ENCODE measurements at regions not wholly inside any gene's neighbourhood (a gene's known extent, or its start where the extent isn't known, plus 50 kb on each side); places are given as distances from the start of the nearest gene placed in this dataset.

- ChIA-PET CTCF (interaction anchor here (1.5 kb wide), 1 partner anchor 79 kb away, joined by 4 read pairs; no protein-coding TSS in a partner anchor), POLR2A (no interaction called here)
- TF ChIP-seq, protein P1, sequence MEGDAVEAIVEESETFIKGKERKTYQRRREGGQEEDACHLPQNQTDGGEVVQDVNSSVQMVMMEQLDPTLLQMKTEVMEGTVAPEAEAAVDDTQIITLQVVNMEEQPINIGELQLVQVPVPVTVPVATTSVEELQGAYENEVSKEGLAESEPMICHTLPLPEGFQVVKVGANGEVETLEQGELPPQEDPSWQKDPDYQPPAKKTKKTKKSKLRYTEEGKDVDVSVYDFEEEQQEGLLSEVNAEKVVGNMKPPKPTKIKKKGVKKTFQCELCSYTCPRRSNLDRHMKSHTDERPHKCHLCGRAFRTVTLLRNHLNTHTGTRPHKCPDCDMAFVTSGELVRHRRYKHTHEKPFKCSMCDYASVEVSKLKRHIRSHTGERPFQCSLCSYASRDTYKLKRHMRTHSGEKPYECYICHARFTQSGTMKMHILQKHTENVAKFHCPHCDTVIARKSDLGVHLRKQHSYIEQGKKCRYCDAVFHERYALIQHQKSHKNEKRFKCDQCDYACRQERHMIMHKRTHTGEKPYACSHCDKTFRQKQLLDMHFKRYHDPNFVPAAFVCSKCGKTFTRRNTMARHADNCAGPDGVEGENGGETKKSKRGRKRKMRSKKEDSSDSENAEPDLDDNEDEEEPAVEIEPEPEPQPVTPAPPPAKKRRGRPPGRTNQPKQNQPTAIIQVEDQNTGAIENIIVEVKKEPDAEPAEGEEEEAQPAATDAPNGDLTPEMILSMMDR (IDR thresholded peaks at IDR 0.05), result no peak
- TF ChIP-seq EZH2 (IDR thresholded peaks at IDR 0.05; ENCODE audit: borderline replicate concordance, insufficient read depth, low read depth, low read length, poor library complexity, severe bottlenecking), result no peak
Measured at GRCh38 chr1:200336901-200337391, 72.9 kb downstream of the ZNF281 start.

GRCh38 chr1:200336101-200336845 lies 73.6 kb downstream of the ZNF281 start:
- peaks cover 34% of the 10 kb centered on the region for H3K4me1 Mint-ChIP-seq
- ChIA-PET POLR2A (interaction anchor here (0.5 kb wide), 1 partner anchor 34 kb away, joined by 10 read pairs; no protein-coding TSS in a partner anchor), CTCF (interaction anchor here (0.5 to 1.5 kb wide), 2 partner anchors 78 to 642 kb away, joined by 3 to 4 read pairs; no protein-coding TSS in a partner anchor)
- TF ChIP-seq, protein P1 (IDR thresholded peaks at IDR 0.05), result no peak
- no peak for TF ChIP-seq EZH2 (IDR thresholded peaks at IDR 0.05; ENCODE audit: borderline replicate concordance, insufficient read depth, low read depth, low read length, poor library complexity, severe bottlenecking)
- H3K27ac Mint-ChIP-seq, result peak overlapping the region; percentile 90
- Histone ChIP-seq H4K20me1 (ENCODE audit: control insufficient read depth, insufficient read depth, low read length, poor library complexity, severe bottlenecking) (no peaks in the 10 kb centered on the region), H3K9me3 (ENCODE audit: control extremely low read depth in 1 of 3, control insufficient read depth in 2 of 3, insufficient read depth in 1 of 3, low read length in 2 of 3) (no peaks in the 10 kb centered on the region), H2AFZ (ENCODE audit: insufficient read depth, low read depth, low read length, poor library complexity, severe bottlenecking) (no peak overlapping the region), H3K9ac (ENCODE audit: low read length) (peak overlapping the region; percentile 40), H3K27ac (ENCODE audit: low read length in 2 of 2) (peak overlapping the region in 1 of 2 donors; percentile 88), H3K27me3 (replicated peaks in 1 of 4; ENCODE audit: control extremely low read depth in 1 of 4, control insufficient read depth in 3 of 4, insufficient read depth in 4 of 4, low read length in 3 of 4) (no peaks in the 10 kb centered on the region), H3K4me3 (ENCODE audit: control extremely low read depth in 1 of 5, extremely low read depth in 1 of 5, insufficient read depth in 1 of 5, low read depth in 2 of 5, low read length in 4 of 5) (no peak overlapping the region), H3K79me2 (ENCODE audit: control insufficient read depth, insufficient read depth, low read length) (no peaks in the 10 kb centered on the region), H3K4me2 (replicated peaks; ENCODE audit: low read depth, low read length, poor library complexity, severe bottlenecking) (no peak overlapping the region), H3K36me3 (replicated peaks in 1 of 2; ENCODE audit: control extremely low read depth in 1 of 2, control insufficient read depth in 1 of 2, extremely low read depth in 1 of 2, insufficient read depth in 2 of 2, low read length in 1 of 2) (no peaks in the 10 kb centered on the region), H3K4me1 (ENCODE audit: control insufficient read depth in 2 of 2, insufficient read depth in 2 of 2, low read length in 2 of 2) (peaks cover 22 to 26% of the 10 kb centered on the region in 2 donors)
- DNase-seq, result no peak
- WGBS (ENCODE audit: insufficient coverage), result no CpG with 5 or more reads among the region's 4 CpGs
- intact Hi-C loops (cut with micrococcal nuclease), result no loop called here
- no peaks in the 10 kb centered on the region for H3K27me3 Mint-ChIP-seq
- ATAC-seq (ENCODE audit: low read depth), result no peak
- no peaks in the 10 kb centered on the region for H3K9me3 Mint-ChIP-seq (ENCODE audit: insufficient read depth)
- no peak overlapping the region for H3K4me3 Mint-ChIP-seq

More at GRCh38 chr1:200336901-200337391, 72.9 kb downstream of the ZNF281 start:
- Mint-ChIP-seq H3K4me3 (peak overlapping the region; percentile 36), H3K4me1 (peaks cover 34% of the 10 kb centered on the region), H3K27ac (peak overlapping the region; percentile 90), H3K9me3 (ENCODE audit: insufficient read depth) (no peaks in the 10 kb centered on the region), H3K27me3 (no peaks in the 10 kb centered on the region)
- Histone ChIP-seq H3K79me2 (ENCODE audit: control insufficient read depth, insufficient read depth, low read length) (no peaks in the 10 kb centered on the region), H2AFZ (ENCODE audit: insufficient read depth, low read depth, low read length, poor library complexity, severe bottlenecking) (peak overlapping the region; percentile 75), H3K27me3 (replicated peaks in 1 of 4; ENCODE audit: control extremely low read depth in 1 of 4, control insufficient read depth in 3 of 4, insufficient read depth in 4 of 4, low read length in 3 of 4) (no peaks in the 10 kb centered on the region), H3K9me3 (ENCODE audit: control extremely low read depth in 1 of 3, control insufficient read depth in 2 of 3, insufficient read depth in 1 of 3, low read length in 2 of 3) (no peaks in the 10 kb centered on the region), H3K36me3 (replicated peaks in 1 of 2; ENCODE audit: control extremely low read depth in 1 of 2, control insufficient read depth in 1 of 2, extremely low read depth in 1 of 2, insufficient read depth in 2 of 2, low read length in 1 of 2) (no peaks in the 10 kb centered on the region), H3K27ac (ENCODE audit: low read length in 2 of 2) (peak overlapping the region in 1 of 2 donors; percentile 88), H3K9ac (ENCODE audit: low read length) (peak overlapping the region; percentile 40), H4K20me1 (ENCODE audit: control insufficient read depth, insufficient read depth, low read length, poor library complexity, severe bottlenecking) (no peaks in the 10 kb centered on the region), H3K4me3 (ENCODE audit: control extremely low read depth in 1 of 5, extremely low read depth in 1 of 5, insufficient read depth in 1 of 5, low read depth in 2 of 5, low read length in 4 of 5) (no peak overlapping the region), H3K4me2 (replicated peaks; ENCODE audit: low read depth, low read length, poor library complexity, severe bottlenecking) (peak overlapping the region; percentile 61), H3K4me1 (ENCODE audit: control insufficient read depth in 2 of 2, insufficient read depth in 2 of 2, low read length in 2 of 2) (peaks cover 22 to 26% of the 10 kb centered on the region in 2 donors)
- ATAC-seq (ENCODE audit: low read depth) (no peak), DNase-seq (no peak)
- intact Hi-C loops (cut with micrococcal nuclease), result no loop called here
- 70% methylated on average over 2 of the region's 4 CpGs for WGBS (ENCODE audit: insufficient coverage)
